ENCODE measurements at regions not wholly inside any gene's neighbourhood (a gene's known extent, or its start where the extent isn't known, plus 50 kb on each side); places are given as distances from the start of the nearest gene placed in this dataset.

DNA sequence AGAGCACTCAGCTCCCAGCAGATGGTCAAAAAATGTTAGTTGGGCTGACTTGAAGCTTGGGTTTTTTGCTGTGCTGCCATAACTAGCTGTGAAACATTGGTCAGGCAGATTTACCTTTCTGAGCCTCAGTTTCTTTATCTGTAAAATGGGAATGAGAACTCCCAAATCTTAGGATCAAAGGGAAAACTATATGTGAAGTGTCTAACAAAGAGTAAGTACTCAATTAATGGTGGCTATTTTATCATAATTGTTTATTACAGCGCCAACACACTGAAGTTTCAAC lies 164.2 kb upstream of the POU3F1 start:
- ChIA-PET CTCF (no interaction called here), POLR2A (no interaction called here)
- H3K9me3 Mint-ChIP-seq = no peaks in the 10 kb centered on the region

DNA sequence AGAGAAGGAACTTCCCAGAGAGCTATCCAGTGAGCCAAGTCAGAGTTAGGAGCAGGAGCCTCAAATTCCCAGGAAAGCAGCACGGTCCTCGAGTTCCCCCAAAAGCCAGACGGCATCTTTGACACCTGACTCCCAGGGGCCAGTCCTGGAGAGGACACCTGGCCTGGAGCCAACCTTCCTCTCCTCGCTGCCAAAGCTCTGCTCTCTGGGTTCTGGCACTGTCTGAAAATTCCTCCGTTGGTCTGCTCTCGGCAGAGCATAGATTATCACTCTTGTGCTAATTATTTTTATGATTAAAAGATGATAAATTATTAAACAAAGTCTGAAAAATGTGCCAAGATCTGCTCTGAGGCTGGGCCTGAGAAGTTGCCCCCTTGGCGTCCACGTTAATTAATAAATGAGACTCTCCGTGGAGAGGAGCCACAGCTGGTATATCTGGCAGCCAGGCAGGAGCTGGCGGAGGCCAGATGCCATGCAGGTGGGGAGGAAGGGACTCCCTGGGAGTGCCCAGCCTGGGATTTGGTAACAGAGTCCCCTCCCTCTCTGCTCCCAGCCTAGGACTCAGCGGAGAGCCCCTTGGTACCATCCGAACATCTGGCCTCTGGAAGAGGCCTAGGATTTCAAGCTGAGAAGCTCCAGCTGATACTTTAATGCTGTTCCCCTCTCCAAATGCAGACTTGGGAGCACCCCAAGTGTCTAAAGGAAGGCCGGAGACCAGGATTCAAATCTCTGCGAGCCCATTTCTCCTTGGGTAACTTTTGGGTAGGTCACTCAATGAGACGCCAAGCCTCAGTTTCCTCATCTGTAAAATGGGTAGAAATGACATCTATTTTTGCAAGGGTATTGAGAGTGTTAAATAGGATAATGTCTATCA lies 163.7 kb upstream of the POU3F1 start:
- ChIA-PET CTCF (interaction anchor here (1.1 to 1.5 kb wide), 2 partner anchors 47 to 139 kb away, joined by 4 to 5 read pairs; no protein-coding TSS in a partner anchor), POLR2A (no interaction called here)
- H3K27me3 Mint-ChIP-seq (ENCODE audit: low read depth) = no peaks in the 10 kb centered on the region; the same call in 1 of the 2 replicates
- H3K4me3 Mint-ChIP-seq = no peak overlapping the region
- no peak overlapping the region for H3K27ac Mint-ChIP-seq
- no peak for ATAC-seq
- peaks cover 14% of the 10 kb centered on the region for H3K4me1 Mint-ChIP-seq
- no peaks in the 10 kb centered on the region for H3K9me3 Mint-ChIP-seq
- no peaks in the 10 kb centered on the region for H3K36me3 Mint-ChIP-seq
- DNase-seq (ENCODE audit: low spot score) = no peak
- TF ChIP-seq ZNF423 (CRISPR knock-in tag; IDR thresholded peaks at IDR 0.05) = no peak
- TF ChIP-seq, protein P1, sequence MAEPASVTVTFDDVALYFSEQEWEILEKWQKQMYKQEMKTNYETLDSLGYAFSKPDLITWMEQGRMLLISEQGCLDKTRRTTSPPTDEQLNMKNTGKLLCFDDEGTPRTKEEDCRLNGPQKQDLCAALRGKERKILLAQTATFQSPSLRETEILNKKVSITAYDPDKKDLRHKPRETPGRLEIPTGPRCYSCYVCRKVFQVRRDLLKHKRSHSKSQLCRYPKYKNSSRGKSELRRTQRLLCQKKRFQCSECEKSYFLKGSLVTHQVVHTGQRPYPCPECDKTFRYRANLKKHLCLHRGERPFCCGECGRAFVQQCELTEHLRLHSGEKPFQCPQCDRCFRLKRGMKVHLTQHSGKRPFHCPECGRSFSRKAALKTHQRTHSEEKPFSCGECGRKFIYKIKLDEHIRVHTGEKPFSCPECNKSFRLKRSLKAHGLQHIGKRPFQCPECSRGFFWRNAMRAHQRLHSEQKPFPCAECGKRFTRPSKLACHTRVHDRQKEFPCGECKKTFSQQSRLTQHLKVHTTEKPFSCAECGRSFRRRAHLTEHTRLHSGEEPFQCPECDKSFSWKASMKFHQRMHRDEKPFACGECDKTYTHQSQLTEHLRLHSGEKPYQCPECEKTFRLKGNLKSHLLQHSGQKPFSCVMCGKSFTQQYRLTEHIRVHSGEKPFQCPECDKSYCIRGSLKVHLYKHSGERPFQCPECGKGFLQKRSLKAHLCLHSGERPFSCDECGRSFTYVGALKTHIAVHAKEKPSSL (CRISPR knock-in tag; conservative IDR thresholded peaks at IDR 0.05) = no peak
- TF ChIP-seq CBFB (CRISPR knock-in tag; IDR thresholded peaks at IDR 0.05; ENCODE audit: low read depth) = no peak
- TF ChIP-seq HMGA2 (CRISPR knock-in tag; IDR thresholded peaks at IDR 0.05) = no peak
- TF ChIP-seq ZNF232 (CRISPR knock-in tag; IDR thresholded peaks at IDR 0.05) = no peak
- TF ChIP-seq, protein P2, sequence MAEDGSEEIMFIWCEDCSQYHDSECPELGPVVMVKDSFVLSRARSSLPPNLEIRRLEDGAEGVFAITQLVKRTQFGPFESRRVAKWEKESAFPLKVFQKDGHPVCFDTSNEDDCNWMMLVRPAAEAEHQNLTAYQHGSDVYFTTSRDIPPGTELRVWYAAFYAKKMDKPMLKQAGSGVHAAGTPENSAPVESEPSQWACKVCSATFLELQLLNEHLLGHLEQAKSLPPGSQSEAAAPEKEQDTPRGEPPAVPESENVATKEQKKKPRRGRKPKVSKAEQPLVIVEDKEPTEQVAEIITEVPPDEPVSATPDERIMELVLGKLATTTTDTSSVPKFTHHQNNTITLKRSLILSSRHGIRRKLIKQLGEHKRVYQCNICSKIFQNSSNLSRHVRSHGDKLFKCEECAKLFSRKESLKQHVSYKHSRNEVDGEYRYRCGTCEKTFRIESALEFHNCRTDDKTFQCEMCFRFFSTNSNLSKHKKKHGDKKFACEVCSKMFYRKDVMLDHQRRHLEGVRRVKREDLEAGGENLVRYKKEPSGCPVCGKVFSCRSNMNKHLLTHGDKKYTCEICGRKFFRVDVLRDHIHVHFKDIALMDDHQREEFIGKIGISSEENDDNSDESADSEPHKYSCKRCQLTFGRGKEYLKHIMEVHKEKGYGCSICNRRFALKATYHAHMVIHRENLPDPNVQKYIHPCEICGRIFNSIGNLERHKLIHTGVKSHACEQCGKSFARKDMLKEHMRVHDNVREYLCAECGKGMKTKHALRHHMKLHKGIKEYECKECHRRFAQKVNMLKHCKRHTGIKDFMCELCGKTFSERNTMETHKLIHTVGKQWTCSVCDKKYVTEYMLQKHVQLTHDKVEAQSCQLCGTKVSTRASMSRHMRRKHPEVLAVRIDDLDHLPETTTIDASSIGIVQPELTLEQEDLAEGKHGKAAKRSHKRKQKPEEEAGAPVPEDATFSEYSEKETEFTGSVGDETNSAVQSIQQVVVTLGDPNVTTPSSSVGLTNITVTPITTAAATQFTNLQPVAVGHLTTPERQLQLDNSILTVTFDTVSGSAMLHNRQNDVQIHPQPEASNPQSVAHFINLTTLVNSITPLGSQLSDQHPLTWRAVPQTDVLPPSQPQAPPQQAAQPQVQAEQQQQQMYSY (CRISPR knock-in tag; IDR thresholded peaks at IDR 0.05) = no peak

More for the DNA sequence above, 164.2 kb upstream of the POU3F1 start:
- Mint-ChIP-seq H3K4me3 (no peak overlapping the region), H3K36me3 (no peaks in the 10 kb centered on the region), H3K27me3 (ENCODE audit: low read depth) (no peaks in the 10 kb centered on the region; the same call in 1 of the 2 replicates), H3K4me1 (peaks cover 10% of the 10 kb centered on the region), H3K27ac (no peak overlapping the region)
- TF ChIP-seq, protein P3, sequence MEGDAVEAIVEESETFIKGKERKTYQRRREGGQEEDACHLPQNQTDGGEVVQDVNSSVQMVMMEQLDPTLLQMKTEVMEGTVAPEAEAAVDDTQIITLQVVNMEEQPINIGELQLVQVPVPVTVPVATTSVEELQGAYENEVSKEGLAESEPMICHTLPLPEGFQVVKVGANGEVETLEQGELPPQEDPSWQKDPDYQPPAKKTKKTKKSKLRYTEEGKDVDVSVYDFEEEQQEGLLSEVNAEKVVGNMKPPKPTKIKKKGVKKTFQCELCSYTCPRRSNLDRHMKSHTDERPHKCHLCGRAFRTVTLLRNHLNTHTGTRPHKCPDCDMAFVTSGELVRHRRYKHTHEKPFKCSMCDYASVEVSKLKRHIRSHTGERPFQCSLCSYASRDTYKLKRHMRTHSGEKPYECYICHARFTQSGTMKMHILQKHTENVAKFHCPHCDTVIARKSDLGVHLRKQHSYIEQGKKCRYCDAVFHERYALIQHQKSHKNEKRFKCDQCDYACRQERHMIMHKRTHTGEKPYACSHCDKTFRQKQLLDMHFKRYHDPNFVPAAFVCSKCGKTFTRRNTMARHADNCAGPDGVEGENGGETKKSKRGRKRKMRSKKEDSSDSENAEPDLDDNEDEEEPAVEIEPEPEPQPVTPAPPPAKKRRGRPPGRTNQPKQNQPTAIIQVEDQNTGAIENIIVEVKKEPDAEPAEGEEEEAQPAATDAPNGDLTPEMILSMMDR (IDR thresholded peaks at IDR 0.05) = no peak
- TF ChIP-seq ETV6 (CRISPR knock-in tag; IDR thresholded peaks at IDR 0.05) (no peak), ZNF219 (CRISPR knock-in tag; IDR thresholded peaks at IDR 0.05; ENCODE audit: borderline replicate concordance) (no peak), SP1 (CRISPR knock-in tag; conservative IDR thresholded peaks at IDR 0.05) (no peak), ATF1 (CRISPR knock-in tag; IDR thresholded peaks at IDR 0.05) (no peak), TP53 (CRISPR knock-in tag; IDR thresholded peaks at IDR 0.05) (no peak), CREB1 (CRISPR knock-in tag; IDR thresholded peaks at IDR 0.05) (no peak), ZNF423 (CRISPR knock-in tag; IDR thresholded peaks at IDR 0.05) (no peak), NFATC4 (CRISPR knock-in tag; IDR thresholded peaks at IDR 0.05) (no peak), ZNF121 (CRISPR knock-in tag; IDR thresholded peaks at IDR 0.05) (no peak), GTF2I (CRISPR knock-in tag; conservative IDR thresholded peaks at IDR 0.05) (no peak)
- TF ChIP-seq, protein P4, sequence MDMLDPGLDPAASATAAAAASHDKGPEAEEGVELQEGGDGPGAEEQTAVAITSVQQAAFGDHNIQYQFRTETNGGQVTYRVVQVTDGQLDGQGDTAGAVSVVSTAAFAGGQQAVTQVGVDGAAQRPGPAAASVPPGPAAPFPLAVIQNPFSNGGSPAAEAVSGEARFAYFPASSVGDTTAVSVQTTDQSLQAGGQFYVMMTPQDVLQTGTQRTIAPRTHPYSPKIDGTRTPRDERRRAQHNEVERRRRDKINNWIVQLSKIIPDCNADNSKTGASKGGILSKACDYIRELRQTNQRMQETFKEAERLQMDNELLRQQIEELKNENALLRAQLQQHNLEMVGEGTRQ (CRISPR knock-in tag; IDR thresholded peaks at IDR 0.05) = no peak
- TF ChIP-seq, protein P5, sequence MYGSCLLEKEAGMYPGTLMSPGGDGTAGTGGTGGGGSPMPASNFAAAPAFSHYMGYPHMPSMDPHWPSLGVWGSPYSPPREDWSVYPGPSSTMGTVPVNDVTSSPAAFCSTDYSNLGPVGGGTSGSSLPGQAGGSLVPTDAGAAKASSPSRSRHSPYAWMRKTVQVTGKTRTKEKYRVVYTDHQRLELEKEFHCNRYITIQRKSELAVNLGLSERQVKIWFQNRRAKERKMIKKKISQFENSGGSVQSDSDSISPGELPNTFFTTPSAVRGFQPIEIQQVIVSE (CRISPR knock-in tag; IDR thresholded peaks at IDR 0.05; ENCODE audit: borderline replicate concordance) = no peak
- TF ChIP-seq, protein P6, sequence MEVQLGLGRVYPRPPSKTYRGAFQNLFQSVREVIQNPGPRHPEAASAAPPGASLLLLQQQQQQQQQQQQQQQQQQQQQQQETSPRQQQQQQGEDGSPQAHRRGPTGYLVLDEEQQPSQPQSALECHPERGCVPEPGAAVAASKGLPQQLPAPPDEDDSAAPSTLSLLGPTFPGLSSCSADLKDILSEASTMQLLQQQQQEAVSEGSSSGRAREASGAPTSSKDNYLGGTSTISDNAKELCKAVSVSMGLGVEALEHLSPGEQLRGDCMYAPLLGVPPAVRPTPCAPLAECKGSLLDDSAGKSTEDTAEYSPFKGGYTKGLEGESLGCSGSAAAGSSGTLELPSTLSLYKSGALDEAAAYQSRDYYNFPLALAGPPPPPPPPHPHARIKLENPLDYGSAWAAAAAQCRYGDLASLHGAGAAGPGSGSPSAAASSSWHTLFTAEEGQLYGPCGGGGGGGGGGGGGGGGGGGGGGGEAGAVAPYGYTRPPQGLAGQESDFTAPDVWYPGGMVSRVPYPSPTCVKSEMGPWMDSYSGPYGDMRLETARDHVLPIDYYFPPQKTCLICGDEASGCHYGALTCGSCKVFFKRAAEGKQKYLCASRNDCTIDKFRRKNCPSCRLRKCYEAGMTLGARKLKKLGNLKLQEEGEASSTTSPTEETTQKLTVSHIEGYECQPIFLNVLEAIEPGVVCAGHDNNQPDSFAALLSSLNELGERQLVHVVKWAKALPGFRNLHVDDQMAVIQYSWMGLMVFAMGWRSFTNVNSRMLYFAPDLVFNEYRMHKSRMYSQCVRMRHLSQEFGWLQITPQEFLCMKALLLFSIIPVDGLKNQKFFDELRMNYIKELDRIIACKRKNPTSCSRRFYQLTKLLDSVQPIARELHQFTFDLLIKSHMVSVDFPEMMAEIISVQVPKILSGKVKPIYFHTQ (CRISPR knock-in tag; IDR thresholded peaks at IDR 0.05) = no peak
- TF ChIP-seq, protein P7, sequence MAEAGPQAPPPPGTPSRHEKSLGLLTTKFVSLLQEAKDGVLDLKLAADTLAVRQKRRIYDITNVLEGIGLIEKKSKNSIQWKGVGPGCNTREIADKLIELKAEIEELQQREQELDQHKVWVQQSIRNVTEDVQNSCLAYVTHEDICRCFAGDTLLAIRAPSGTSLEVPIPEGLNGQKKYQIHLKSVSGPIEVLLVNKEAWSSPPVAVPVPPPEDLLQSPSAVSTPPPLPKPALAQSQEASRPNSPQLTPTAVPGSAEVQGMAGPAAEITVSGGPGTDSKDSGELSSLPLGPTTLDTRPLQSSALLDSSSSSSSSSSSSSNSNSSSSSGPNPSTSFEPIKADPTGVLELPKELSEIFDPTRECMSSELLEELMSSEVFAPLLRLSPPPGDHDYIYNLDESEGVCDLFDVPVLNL (CRISPR knock-in tag; IDR thresholded peaks at IDR 0.05; ENCODE audit: borderline replicate concordance, low read depth) = no peak
- TF ChIP-seq, protein P8, sequence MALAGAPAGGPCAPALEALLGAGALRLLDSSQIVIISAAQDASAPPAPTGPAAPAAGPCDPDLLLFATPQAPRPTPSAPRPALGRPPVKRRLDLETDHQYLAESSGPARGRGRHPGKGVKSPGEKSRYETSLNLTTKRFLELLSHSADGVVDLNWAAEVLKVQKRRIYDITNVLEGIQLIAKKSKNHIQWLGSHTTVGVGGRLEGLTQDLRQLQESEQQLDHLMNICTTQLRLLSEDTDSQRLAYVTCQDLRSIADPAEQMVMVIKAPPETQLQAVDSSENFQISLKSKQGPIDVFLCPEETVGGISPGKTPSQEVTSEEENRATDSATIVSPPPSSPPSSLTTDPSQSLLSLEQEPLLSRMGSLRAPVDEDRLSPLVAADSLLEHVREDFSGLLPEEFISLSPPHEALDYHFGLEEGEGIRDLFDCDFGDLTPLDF (CRISPR knock-in tag; IDR thresholded peaks at IDR 0.05) = no peak
- no peak for DNase-seq (ENCODE audit: low spot score)
- no peak for ATAC-seq

Measured in WTC11 (cell line).